Lung (tissue), 11 donors: ENCODE measurements at regions not wholly inside any gene's neighbourhood (a gene's known extent, or its start where the extent isn't known, plus 50 kb on each side); places are given as distances from the start of the nearest gene placed in this dataset.

Experiments used
- ATAC-seq: fragments of 200-7000 bp; cut with Tn5 transposase; one replicate; pipeline ENCODE4 v1.9.1; 2020; ENCODE audit warnings: moderate number of reproducible peaks; ENCODE audit not compliant: insufficient read depth, low FRiP score
- DNase-seq, 3 donors: peaks; one replicate each; pipeline ENCODE4 v3.0.0-alpha.2; 2013 to 2017
- H3K27ac ChIP-seq, 2 donors: one replicate each; pipeline ENCODE4 v1.5.1; 2013; ENCODE audit warnings: mild to moderate bottlenecking in 2 of 2, moderate library complexity in 2 of 2, control low read depth in 1 of 2, inconsistent platforms in 1 of 2, low read depth in 1 of 2, low read length in 1 of 2
- H3K27me3 ChIP-seq, 3 donors: one replicate each; pipeline ENCODE4 v1.5.1; 2013; ENCODE audit warnings: low read length in 2 of 3; ENCODE audit not compliant: control insufficient read depth in 3 of 3, insufficient read depth in 3 of 3
- H3K36me3 ChIP-seq, 4 donors: one replicate each; pipeline ENCODE4 v1.5.1; 2013; ENCODE audit warnings: low read length in 4 of 4, mild to moderate bottlenecking in 1 of 4, moderate library complexity in 1 of 4; ENCODE audit not compliant: control insufficient read depth in 4 of 4, insufficient read depth in 4 of 4
- H3K4me1 ChIP-seq, 5 donors: one replicate each; pipeline ENCODE4 v1.5.1; 2013; ENCODE audit warnings: low read length in 5 of 5, mild to moderate bottlenecking in 2 of 5, moderate library complexity in 1 of 5; ENCODE audit not compliant: control insufficient read depth in 5 of 5, insufficient read depth in 5 of 5
- H3K4me3 ChIP-seq: one replicate; pipeline ENCODE4 v1.5.1; 2013; ENCODE audit warnings: mild to moderate bottlenecking, control low read depth, moderate library complexity
- H3K9ac ChIP-seq, 2 donors: one replicate each; pipeline ENCODE4 v1.5.1; 2013; ENCODE audit warnings: low read length in 2 of 2, control low read depth in 1 of 2; ENCODE audit not compliant: insufficient read depth in 1 of 2
- H3K9me3 ChIP-seq, 4 donors: one replicate each; pipeline ENCODE4 v1.5.1; 2013; ENCODE audit warnings: low read length in 3 of 4, mild to moderate bottlenecking in 1 of 4, moderate library complexity in 1 of 4; ENCODE audit not compliant: control insufficient read depth in 4 of 4, insufficient read depth in 3 of 4
- CTCF ChIP-seq: IDR thresholded peaks from 2 replicates; pipeline ENCODE4 v1.5.1; 2012; ENCODE audit warnings: mild to moderate bottlenecking; ENCODE audit errors: control extremely low read depth, extremely low read depth
- WGBS, 2 donors: extraction: QIAGEN DNeasy Blood & Tissue Kit; methylation state at CpG; one replicate each; pipeline ENCODE4 v1.1.7; 2013; 5-methylcytosine and 5-hydroxymethylcytosine counted together
- donor health status: control.
- donor health status: control.
- donor health status: Bipolar disorder and iron deficiency.
- donor health status: healthy.
- donor health status: DM: yes; HTN: yes; CAD: no.

GRCh38 chr2:176854062-176854461 is 358.5 kb upstream of the HNRNPA3 start:
- Histone ChIP-seq H3K9ac (no peak overlapping the region), H3K36me3 (no peaks in the 10 kb centered on the region), H3K27ac (no peak overlapping the region), H3K9me3 (no peaks in the 10 kb centered on the region), H3K4me3 (no peak overlapping the region), H3K27me3 (no peaks in the 10 kb centered on the region), H3K4me1 (no peaks in the 10 kb centered on the region)
- 75 to 93% methylated on average over 1 of the region's 1 CpG for WGBS, 2 donors
- TF ChIP-seq CTCF = no peak
- ATAC-seq (no peak), DNase-seq (no peak)

- H3K9me3 ChIP-seq = no peaks in the 10 kb centered on the region
- H3K36me3 ChIP-seq = no peaks in the 10 kb centered on the region
- WGBS, 2 donors = 68 to 81% methylated on average over 3 of the region's 3 CpGs
- H3K4me1 ChIP-seq = no peaks in the 10 kb centered on the region
- no peak overlapping the region for H3K4me3 ChIP-seq
- no peaks in the 10 kb centered on the region for H3K27me3 ChIP-seq
- H3K9ac ChIP-seq = no peak overlapping the region
- peak in 1 of 3 donors; percentile 15 for DNase-seq
- no peak for ATAC-seq
- no peak overlapping the region for H3K27ac ChIP-seq
- no peak for TF ChIP-seq CTCF
Measured at GRCh38 chr2:176854878-176855277, 357.7 kb upstream of the HNRNPA3 start.

DNA sequence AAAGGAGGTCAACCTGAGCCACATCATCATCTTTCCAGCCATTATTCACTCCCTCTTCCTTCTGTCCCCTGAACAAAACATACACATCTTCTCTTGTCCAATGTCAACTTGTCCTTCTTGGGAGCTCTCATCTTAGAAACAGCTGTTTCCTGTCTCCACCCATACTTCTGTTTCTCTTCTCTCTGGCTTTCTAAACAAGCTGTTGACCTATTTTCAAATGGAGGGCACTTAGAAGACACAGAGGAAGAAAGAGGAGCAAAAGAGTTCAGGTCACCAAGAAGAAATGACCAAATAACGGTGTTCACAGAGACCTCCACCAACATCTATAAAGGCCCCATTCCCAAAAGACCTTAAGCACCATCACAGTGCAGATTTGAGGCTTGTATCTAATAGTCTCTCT is 355.9 kb upstream of the HNRNPA3 start:
- WGBS, 2 donors = 45 to 75% methylated on average over 1 of the region's 1 CpG
- TF ChIP-seq CTCF = no peak
- H3K4me1 ChIP-seq = no peaks in the 10 kb centered on the region

DNA sequence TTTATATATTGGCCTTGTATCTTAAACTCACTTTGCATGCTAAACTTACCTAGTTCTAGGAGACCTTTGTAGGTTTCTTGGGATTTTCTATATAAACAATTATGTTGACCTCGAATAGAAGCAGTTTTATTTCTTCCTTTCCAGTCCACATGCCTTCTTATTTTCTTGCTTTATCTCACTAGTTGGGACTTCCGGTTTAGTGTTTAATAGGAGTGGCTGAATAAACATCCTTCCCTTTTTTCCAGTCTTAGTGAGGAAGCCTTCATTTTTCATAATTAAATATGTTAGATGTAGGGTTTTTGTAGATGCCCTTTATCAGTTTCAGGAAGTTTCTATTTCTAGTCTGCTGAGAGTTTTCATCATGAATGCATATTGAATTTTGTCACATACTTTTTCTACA is 347.3 kb upstream of the HNRNPA3 start:
- 13 to 22% methylated on average over 2 of the region's 2 CpGs for WGBS, 2 donors
- Histone ChIP-seq H3K27ac (no peak overlapping the region), H3K27me3 (no peaks in the 10 kb centered on the region), H3K9me3 (no peaks in the 10 kb centered on the region), H3K4me1 (no peaks in the 10 kb centered on the region), H3K36me3 (no peaks in the 10 kb centered on the region), H3K9ac (no peak overlapping the region), H3K4me3 (no peak overlapping the region)
- TF ChIP-seq CTCF = no peak
- ATAC-seq = no peak
- no peak for DNase-seq

More for the DNA sequence above, 355.9 kb upstream of the HNRNPA3 start:
- no peaks in the 10 kb centered on the region for H3K27me3 ChIP-seq
- H3K9ac ChIP-seq = no peak overlapping the region
- no peaks in the 10 kb centered on the region for H3K9me3 ChIP-seq
- H3K27ac ChIP-seq = no peak overlapping the region
- H3K36me3 ChIP-seq = no peaks in the 10 kb centered on the region
- no peak overlapping the region for H3K4me3 ChIP-seq
- no peak for ATAC-seq
- DNase-seq = peak in 1 of 3 donors; percentile 11
